Stomach (tissue), 4 donors: ENCODE measurements at regions not wholly inside any gene's neighbourhood (a gene's known extent, or its start where the extent isn't known, plus 50 kb on each side); places are given as distances from the start of the nearest gene placed in this dataset.

ENCODE experiments used
- EP300 ChIP-seq: sonication (generic); formaldehyde crosslinking; IDR thresholded peaks from one replicate; pipeline ENCODE4 v1.6.1; 2017; ENCODE audit warnings: antibody characterized with exemption
- POLR2A ChIP-seq, 4 donors: fragments of 450-650 bp; IDR thresholded peaks; one replicate each; pipeline ENCODE4 v1.6.1; 2016; ENCODE audit warnings: antibody characterized with exemption in 4 of 4, control low read depth in 2 of 4, mild to moderate bottlenecking in 1 of 4, moderate library complexity in 1 of 4
- POLR2AphosphoS5 ChIP-seq, 3 donors: sonication (generic); formaldehyde crosslinking; IDR thresholded peaks; one replicate each; pipeline ENCODE4 v1.6.1; 2016; ENCODE audit warnings: antibody characterized with exemption in 3 of 3
- TF ChIP-seq, protein P1 (sequence below), 7 experiments: fragments of 450-650 bp in 4 of 7; fragments of 200-600 bp in 3 of 7; sonication (generic) in 3 of 7; IDR thresholded peaks; one replicate each; pipeline ENCODE4 v1.5.1; 2016 to 2019; ENCODE audit warnings: antibody characterized with exemption in 7 of 7, control low read depth in 2 of 7, mild to moderate bottlenecking in 1 of 7

GRCh38 chr2:235348329-235348728 lies 145.5 kb upstream of the AGAP1 start:
- TF ChIP-seq POLR2AphosphoS5 (IDR thresholded peaks at IDR 0.05) (no peak), POLR2A (IDR thresholded peaks at IDR 0.05) (no peak), EP300 (no peak)
- TF ChIP-seq, protein P1, sequence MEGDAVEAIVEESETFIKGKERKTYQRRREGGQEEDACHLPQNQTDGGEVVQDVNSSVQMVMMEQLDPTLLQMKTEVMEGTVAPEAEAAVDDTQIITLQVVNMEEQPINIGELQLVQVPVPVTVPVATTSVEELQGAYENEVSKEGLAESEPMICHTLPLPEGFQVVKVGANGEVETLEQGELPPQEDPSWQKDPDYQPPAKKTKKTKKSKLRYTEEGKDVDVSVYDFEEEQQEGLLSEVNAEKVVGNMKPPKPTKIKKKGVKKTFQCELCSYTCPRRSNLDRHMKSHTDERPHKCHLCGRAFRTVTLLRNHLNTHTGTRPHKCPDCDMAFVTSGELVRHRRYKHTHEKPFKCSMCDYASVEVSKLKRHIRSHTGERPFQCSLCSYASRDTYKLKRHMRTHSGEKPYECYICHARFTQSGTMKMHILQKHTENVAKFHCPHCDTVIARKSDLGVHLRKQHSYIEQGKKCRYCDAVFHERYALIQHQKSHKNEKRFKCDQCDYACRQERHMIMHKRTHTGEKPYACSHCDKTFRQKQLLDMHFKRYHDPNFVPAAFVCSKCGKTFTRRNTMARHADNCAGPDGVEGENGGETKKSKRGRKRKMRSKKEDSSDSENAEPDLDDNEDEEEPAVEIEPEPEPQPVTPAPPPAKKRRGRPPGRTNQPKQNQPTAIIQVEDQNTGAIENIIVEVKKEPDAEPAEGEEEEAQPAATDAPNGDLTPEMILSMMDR (IDR thresholded peaks at IDR 0.05): no peak
